Aorta (tissue), 5 donors: ENCODE measurements at regions not wholly inside any gene's neighbourhood (a gene's known extent, or its start where the extent isn't known, plus 50 kb on each side); places are given as distances from the start of the nearest gene placed in this dataset.
"Not testable (repeated sequence)": the region's sequence is repeated elsewhere in the genome, so short reads cannot be mapped to it uniquely, and the experiment has no call there.

Experiments
- ATAC-seq: fragments of 200-7000 bp; cut with Tn5 transposase; one replicate; pipeline ENCODE4 v1.9.1; 2022; ENCODE audit warnings: moderate library complexity; ENCODE audit not compliant: low FRiP score
- DNase-seq, 2 donors: peaks; one replicate each; pipeline ENCODE4 v3.0.0-alpha.2; 2020
- H3K27ac ChIP-seq, 2 donors: one replicate each; pipeline ENCODE4 v1.5.1; 2013; ENCODE audit warnings: low read length in 2 of 2, mild to moderate bottlenecking in 2 of 2, moderate library complexity in 2 of 2, control low read depth in 1 of 2, inconsistent platforms in 1 of 2, low read depth in 1 of 2
- H3K27me3 ChIP-seq, 2 donors: one replicate each; pipeline ENCODE4 v1.6.1; 2013; ENCODE audit warnings: control low read depth in 1 of 2, low read length in 1 of 2, mild to moderate bottlenecking in 1 of 2, moderate library complexity in 1 of 2; ENCODE audit not compliant: insufficient read depth in 2 of 2, control insufficient read depth in 1 of 2
- H3K36me3 ChIP-seq, 2 donors: one replicate each; pipeline ENCODE4 v1.6.1; 2013; ENCODE audit warnings: control low read depth in 1 of 2, low read length in 1 of 2, mild to moderate bottlenecking in 1 of 2; ENCODE audit not compliant: insufficient read depth in 2 of 2, control insufficient read depth in 1 of 2
- H3K4me1 ChIP-seq, 2 donors: one replicate each; pipeline ENCODE4 v1.6.1; 2013; ENCODE audit warnings: low read length in 2 of 2, control low read depth in 1 of 2, mild to moderate bottlenecking in 1 of 2, moderate library complexity in 1 of 2; ENCODE audit not compliant: insufficient read depth in 2 of 2, control insufficient read depth in 1 of 2
- H3K4me3 ChIP-seq, 2 donors: one replicate each; pipeline ENCODE4 v1.5.1; 2013; ENCODE audit warnings: low read length in 2 of 2, control low read depth in 1 of 2, mild to moderate bottlenecking in 1 of 2
- H3K9me3 ChIP-seq: one replicate; pipeline ENCODE4 v1.6.1; 2013; ENCODE audit warnings: mild to moderate bottlenecking, low read length; ENCODE audit not compliant: control insufficient read depth
- WGBS, 2 donors: extraction: QIAGEN DNeasy Blood & Tissue Kit; methylation state at CpG; one replicate each; pipeline ENCODE4 v1.1.7; 2013; 5-methylcytosine and 5-hydroxymethylcytosine counted together
- intact Hi-C, 2 donors: fragments of 100-400 bp; cut with DNase I; formaldehyde crosslinking; loops; one replicate each; pipeline versions ENCODE4 v1.14.2 to v1.15.0; 2022
- donor health status: healthy with polysubstance abuse.
- donor health status: Bipolar disorder and iron deficiency.
- donor health status: DM: no; HTN: no; CAD: no.
- donor health status: DM: no; HTN: no; CAD: no.
- donor health status: DM: yes; HTN: yes; CAD: no.

DNA sequence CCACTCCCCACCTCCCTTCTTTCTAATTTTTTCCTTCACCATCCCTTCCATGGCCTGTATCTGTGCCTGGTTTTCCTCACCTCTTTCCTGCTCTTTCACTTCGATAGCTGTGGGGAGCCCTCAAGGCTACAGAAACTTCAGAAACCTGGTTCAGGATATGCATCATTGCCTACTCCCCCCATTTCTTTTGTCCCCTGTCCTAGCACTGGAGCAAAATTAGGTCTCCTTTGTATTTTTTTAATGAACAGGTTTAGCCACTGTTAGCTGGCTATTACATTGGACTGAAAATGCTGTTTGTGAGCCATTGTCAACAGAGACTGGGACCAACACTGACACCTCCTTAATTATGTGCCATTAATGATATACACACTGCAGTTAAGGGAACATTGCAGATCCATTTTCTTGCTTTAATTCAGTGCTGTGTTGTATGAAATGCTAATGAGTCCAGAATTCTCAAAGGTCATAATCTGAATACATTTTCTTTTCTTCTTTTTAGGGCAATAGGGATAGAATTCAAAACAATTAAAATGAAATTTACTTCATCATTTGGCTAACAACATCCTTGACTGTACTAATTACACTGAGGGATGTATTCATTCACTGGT is 138.6 kb downstream of the PDCD6IP start:
- Histone ChIP-seq H3K36me3 (no peaks in the 10 kb centered on the region), H3K4me1 (peaks cover 0 to 2% of the 10 kb centered on the region in 2 donors), H3K4me3 (no peak overlapping the region), H3K9me3 (peaks cover 1% of the 10 kb centered on the region), H3K27me3 (no peaks in the 10 kb centered on the region), H3K27ac (no peak overlapping the region)
- WGBS, 2 donors: 78 to 100% methylated on average over 1 of the region's 1 CpG
- ATAC-seq (no peak), DNase-seq (no peak)
- intact Hi-C loops: no loop called here

DNA sequence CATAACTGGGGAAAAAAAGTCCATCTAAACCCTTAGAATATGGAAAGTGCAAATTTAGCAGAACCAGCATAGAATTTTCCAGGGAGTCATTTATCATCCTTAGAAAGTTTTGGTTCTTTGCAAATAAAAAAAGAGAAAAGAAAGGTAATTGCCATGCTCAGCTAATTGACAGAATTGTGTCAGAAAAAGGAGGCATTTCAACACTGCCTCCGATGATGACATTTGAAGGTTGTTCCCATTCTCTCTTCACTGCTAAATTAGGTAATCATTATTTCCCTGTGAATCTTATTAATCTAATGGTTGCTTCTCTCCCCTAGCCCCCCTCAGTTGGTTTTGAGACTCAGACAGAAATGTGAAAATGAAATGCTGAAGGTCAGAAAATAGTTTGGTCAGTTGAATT is 139.2 kb downstream of the PDCD6IP start:
- no peak for DNase-seq
- H3K27ac ChIP-seq: no peak overlapping the region
- H3K4me1 ChIP-seq: peaks cover 0 to 2% of the 10 kb centered on the region in 2 donors
- no peak for ATAC-seq
- 64 to 75% methylated on average over 1 of the region's 1 CpG for WGBS, 2 donors
- no peaks in the 10 kb centered on the region for H3K36me3 ChIP-seq
- intact Hi-C loops: no loop called here
- no peak overlapping the region for H3K4me3 ChIP-seq
- H3K27me3 ChIP-seq: no peaks in the 10 kb centered on the region
- H3K9me3 ChIP-seq: peaks cover 1% of the 10 kb centered on the region

DNA sequence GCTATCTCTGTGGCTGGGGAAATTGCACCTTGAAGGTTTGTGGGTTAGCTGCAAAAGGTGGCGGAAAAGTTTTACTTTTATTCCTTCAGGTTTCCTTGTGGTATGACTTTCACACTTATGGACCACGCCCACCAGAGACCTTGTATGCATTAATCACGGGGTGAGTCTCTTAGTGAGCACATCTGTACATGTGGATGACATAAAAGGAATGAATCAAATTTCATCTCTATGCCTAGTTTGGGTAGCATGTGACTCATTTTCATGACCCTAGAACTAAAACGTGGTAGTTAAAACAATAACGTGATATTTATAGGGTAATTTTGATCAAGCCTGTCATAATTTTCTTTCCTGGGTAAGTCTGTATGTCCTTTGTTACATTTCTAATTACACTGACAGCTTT is 141.7 kb downstream of the PDCD6IP start:
- Histone ChIP-seq H3K4me1 (peaks cover 0 to 2% of the 10 kb centered on the region in 2 donors), H3K27ac (no peak overlapping the region), H3K4me3 (no peak overlapping the region), H3K27me3 (no peaks in the 10 kb centered on the region), H3K9me3 (no peaks in the 10 kb centered on the region), H3K36me3 (no peaks in the 10 kb centered on the region)
- intact Hi-C loops: no loop called here
- 66 to 70% methylated on average over 5 of the region's 5 CpGs for WGBS, 2 donors
- DNase-seq: no peak
- no peak for ATAC-seq

- H3K9me3 ChIP-seq: no peaks in the 10 kb centered on the region
- H3K36me3 ChIP-seq: no peaks in the 10 kb centered on the region
- peaks cover 0 to 2% of the 10 kb centered on the region in 2 donors for H3K4me1 ChIP-seq
- ATAC-seq: no peak
- 30 to 31% methylated on average over 4 of the region's 4 CpGs for WGBS, 2 donors
- no peak overlapping the region for H3K4me3 ChIP-seq
- DNase-seq: no peak
- no peak overlapping the region for H3K27ac ChIP-seq
- intact Hi-C loops: no loop called here
- no peaks in the 10 kb centered on the region for H3K27me3 ChIP-seq
Measured at GRCh38 chr3:33940736-33941135, 142.3 kb downstream of the PDCD6IP start.

DNA sequence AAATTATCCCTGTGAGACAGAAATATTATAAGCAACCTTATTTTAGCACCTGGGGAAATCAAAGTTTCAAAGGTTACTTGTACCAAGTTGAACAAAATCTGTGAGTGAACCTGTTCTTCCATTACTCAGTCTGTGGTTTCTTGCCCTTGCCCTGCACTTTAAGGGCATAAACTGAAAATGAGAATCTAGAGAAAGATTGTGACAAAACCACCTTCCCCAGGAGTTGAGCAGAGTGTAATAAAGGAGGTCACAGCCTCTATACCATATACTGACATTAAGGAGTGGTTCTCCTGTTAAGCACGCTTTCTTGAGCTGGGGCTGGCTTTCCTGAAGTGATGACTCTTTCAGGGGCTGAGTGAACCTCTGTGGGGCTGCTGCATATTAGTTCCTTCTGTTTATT is 143.4 kb downstream of the PDCD6IP start:
- Histone ChIP-seq H3K27me3 (no peaks in the 10 kb centered on the region), H3K9me3 (no peaks in the 10 kb centered on the region), H3K36me3 (no peaks in the 10 kb centered on the region), H3K27ac (no peak overlapping the region), H3K4me1 (peaks cover 0 to 2% of the 10 kb centered on the region in 2 donors), H3K4me3 (no peak overlapping the region)
- DNase-seq (no peak), ATAC-seq (no peak)
- WGBS, 2 donors: 97 to 100% methylated on average over 1 of the region's 1 CpG
- intact Hi-C loops: no loop called here

GRCh38 chr3:33942483-33943150 is 144.2 kb downstream of the PDCD6IP start:
- intact Hi-C loops: no loop called here
- Histone ChIP-seq H3K9me3 (no peaks in the 10 kb centered on the region), H3K27me3 (no peaks in the 10 kb centered on the region), H3K4me1 (peaks cover 0 to 2% of the 10 kb centered on the region in 2 donors), H3K27ac (no peak overlapping the region), H3K4me3 (no peak overlapping the region), H3K36me3 (no peaks in the 10 kb centered on the region)
- DNase-seq (no peak), ATAC-seq (no peak)
- 90 to 91% methylated on average over 4 of the region's 4 CpGs for WGBS, 2 donors

DNA sequence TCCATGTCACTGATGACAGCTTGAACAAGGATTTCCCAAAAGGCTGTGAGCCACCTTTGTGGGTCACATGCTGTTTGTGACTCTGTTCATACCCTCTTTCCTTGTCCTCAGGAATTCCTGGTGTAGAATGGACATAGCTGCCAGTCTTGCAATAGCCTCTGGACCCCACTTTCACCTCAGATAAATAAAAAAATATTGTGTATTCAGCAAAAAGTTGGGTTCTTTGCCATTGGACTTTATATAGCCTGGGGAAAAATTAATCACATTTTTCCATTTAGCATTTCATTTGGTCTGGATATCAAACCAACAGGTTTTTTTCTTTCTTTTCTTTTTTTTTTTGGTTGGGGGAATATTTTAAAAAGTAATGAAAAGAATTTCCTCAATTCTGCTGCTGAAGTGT is 144.8 kb downstream of the PDCD6IP start:
- no peak overlapping the region for H3K4me3 ChIP-seq
- intact Hi-C loops: no loop called here
- no peak overlapping the region for H3K27ac ChIP-seq
- H3K4me1 ChIP-seq: peaks cover 0 to 2% of the 10 kb centered on the region in 2 donors
- DNase-seq (no peak), ATAC-seq (no peak)
- H3K27me3 ChIP-seq: no peaks in the 10 kb centered on the region
- no peaks in the 10 kb centered on the region for H3K36me3 ChIP-seq
- H3K9me3 ChIP-seq: no peaks in the 10 kb centered on the region

GRCh38 chr3:33946612-33947011 is 148.2 kb downstream of the PDCD6IP start:
- DNase-seq, H3K27me3 ChIP-seq, H3K4me1 ChIP-seq, intact Hi-C loops, ATAC-seq, H3K9me3 ChIP-seq, H3K36me3 ChIP-seq, H3K27ac ChIP-seq, H3K4me3 ChIP-seq: not testable (repeated sequence)
